CD4-positive, alpha-beta T cell treated with Interleukin-17A for 1 hour (primary cell): ENCODE measurements at regions not wholly inside any gene's neighbourhood (a gene's known extent, or its start where the extent isn't known, plus 50 kb on each side); places are given as distances from the start of the nearest gene placed in this dataset.

ENCODE experiments used
- DNase-seq: peaks from one replicate; pipeline ENCODE4 v3.0.0-alpha.2; 2020

GRCh38 chr2:176622792-176623191 is 353.6 kb downstream of the MTX2 start:
- no peak for DNase-seq

- no peak for DNase-seq
These were observed 357.6 kb downstream of the MTX2 start for GRCh38 chr2:176626796-176627195.

- DNase-seq: no peak
These were observed 359.2 kb downstream of the MTX2 start for GRCh38 chr2:176628438-176628837.

GRCh38 chr2:176633754-176634153 is 364.5 kb downstream of the MTX2 start:
- no peak for DNase-seq

GRCh38 chr2:176636401-176636800 is 367.2 kb downstream of the MTX2 start:
- DNase-seq: no peak

GRCh38 chr2:176637142-176637485 is 367.9 kb downstream of the MTX2 start:
- no peak for DNase-seq

- no peak for DNase-seq
These were observed 368.4 kb downstream of the MTX2 start for GRCh38 chr2:176637486-176638166.

GRCh38 chr2:176638167-176639015 is 369.1 kb downstream of the MTX2 start:
- DNase-seq: peak; percentile 50

- no peak for DNase-seq
These were observed 369.7 kb downstream of the MTX2 start for GRCh38 chr2:176639016-176639343.

- DNase-seq: no peak
These were observed 370.4 kb downstream of the MTX2 start for GRCh38 chr2:176639671-176640070.

GRCh38 chr2:176641436-176641835 is 372.2 kb downstream of the MTX2 start:
- DNase-seq: no peak

- no peak for DNase-seq
These were observed 372.8 kb downstream of the MTX2 start for GRCh38 chr2:176642074-176642473.

- DNase-seq: no peak
These were observed 374.4 kb downstream of the MTX2 start for GRCh38 chr2:176643646-176644045.

GRCh38 chr2:176645494-176645893 is 376.3 kb downstream of the MTX2 start:
- no peak for DNase-seq

GRCh38 chr2:176646033-176646615 is 376.9 kb downstream of the MTX2 start:
- DNase-seq: no peak

GRCh38 chr2:176647325-176648165 is 378.3 kb downstream of the MTX2 start:
- no peak for DNase-seq

- DNase-seq: no peak
These were observed 379.6 kb downstream of the MTX2 start for GRCh38 chr2:176648700-176649297.

- DNase-seq: no peak
These were observed 381.0 kb downstream of the MTX2 start for GRCh38 chr2:176650104-176650837.

GRCh38 chr2:176650838-176651555 is 381.8 kb downstream of the MTX2 start:
- DNase-seq: no peak

- peak; percentile 54 for DNase-seq
These were observed 383.3 kb downstream of the MTX2 start for GRCh38 chr2:176652300-176653182.
